ENCODE measurements at regions not wholly inside any gene's neighbourhood (a gene's known extent, or its start where the extent isn't known, plus 50 kb on each side); places are given as distances from the start of the nearest gene placed in this dataset.

DNA sequence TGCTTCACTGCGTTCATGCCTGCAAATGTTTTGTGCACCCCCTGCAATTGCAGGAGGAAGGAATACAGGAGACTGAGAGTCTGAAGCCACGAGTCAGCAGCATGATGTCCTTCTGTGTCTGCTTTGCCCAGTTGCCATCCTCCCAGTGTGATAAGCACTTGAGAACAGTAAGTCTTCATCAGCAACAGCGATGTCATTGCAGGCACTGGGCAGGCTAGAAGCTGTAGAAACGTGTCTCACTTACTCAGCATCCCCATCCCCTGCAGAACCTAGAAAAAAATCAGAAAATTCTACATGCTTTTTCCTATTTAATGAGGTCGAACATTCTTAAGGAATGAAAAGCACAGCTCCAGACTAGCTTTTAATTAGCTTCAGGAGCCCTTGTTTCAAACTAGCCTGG, 156.5 kb upstream of the LPP start:
- H4K20me1 ChIP-seq (ENCODE audit: insufficient read depth, low read length), result no peaks in the 10 kb centered on the region
- 86% methylated on average over 5 of the region's 5 CpGs for WGBS (ENCODE audit: insufficient coverage)
- H3K79me2 ChIP-seq (ENCODE audit: insufficient read depth, low read length), result no peaks in the 10 kb centered on the region
- H3K9me3 ChIP-seq (replicated peaks in 1 of 2; ENCODE audit: control insufficient read depth in 1 of 2, insufficient read depth in 1 of 2, low read length in 2 of 2), result no peaks in the 10 kb centered on the region
- H3K27ac ChIP-seq (ENCODE audit: low read depth in 1 of 2, low read length in 2 of 2), result no peak overlapping the region
- no peak for DNase-seq
- H3K27me3 ChIP-seq (ENCODE audit: control insufficient read depth in 2 of 2, insufficient read depth in 2 of 2, low read length in 2 of 2), result no peaks in the 10 kb centered on the region
- no peak overlapping the region for H3K9ac ChIP-seq (ENCODE audit: insufficient read depth, low read length, poor library complexity, severe bottlenecking)
- H3K4me3 ChIP-seq (replicated peaks in 1 of 3; ENCODE audit: low read depth in 2 of 3, low read length in 3 of 3), result no peak overlapping the region
- H3K27ac Mint-ChIP-seq, result no peak overlapping the region
- peaks cover 8 to 15% of the 10 kb centered on the region in 2 donors for H3K4me1 ChIP-seq (ENCODE audit: control insufficient read depth in 1 of 2, insufficient read depth in 2 of 2, low read length in 2 of 2)
- TF ChIP-seq, protein P1, sequence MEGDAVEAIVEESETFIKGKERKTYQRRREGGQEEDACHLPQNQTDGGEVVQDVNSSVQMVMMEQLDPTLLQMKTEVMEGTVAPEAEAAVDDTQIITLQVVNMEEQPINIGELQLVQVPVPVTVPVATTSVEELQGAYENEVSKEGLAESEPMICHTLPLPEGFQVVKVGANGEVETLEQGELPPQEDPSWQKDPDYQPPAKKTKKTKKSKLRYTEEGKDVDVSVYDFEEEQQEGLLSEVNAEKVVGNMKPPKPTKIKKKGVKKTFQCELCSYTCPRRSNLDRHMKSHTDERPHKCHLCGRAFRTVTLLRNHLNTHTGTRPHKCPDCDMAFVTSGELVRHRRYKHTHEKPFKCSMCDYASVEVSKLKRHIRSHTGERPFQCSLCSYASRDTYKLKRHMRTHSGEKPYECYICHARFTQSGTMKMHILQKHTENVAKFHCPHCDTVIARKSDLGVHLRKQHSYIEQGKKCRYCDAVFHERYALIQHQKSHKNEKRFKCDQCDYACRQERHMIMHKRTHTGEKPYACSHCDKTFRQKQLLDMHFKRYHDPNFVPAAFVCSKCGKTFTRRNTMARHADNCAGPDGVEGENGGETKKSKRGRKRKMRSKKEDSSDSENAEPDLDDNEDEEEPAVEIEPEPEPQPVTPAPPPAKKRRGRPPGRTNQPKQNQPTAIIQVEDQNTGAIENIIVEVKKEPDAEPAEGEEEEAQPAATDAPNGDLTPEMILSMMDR (IDR thresholded peaks at IDR 0.05), result no peak
- H3K36me3 Mint-ChIP-seq, result no peaks in the 10 kb centered on the region
- no peak overlapping the region for H2AFZ ChIP-seq (ENCODE audit: insufficient read depth, low read depth, low read length, poor library complexity, severe bottlenecking)
- no peaks in the 10 kb centered on the region for H3K27me3 Mint-ChIP-seq (ENCODE audit: low read depth in 3 of 3)
- H3K4me2 ChIP-seq (replicated peaks; ENCODE audit: extremely low read depth, low read length, poor library complexity, severe bottlenecking), result no peak overlapping the region
- H3K9me3 Mint-ChIP-seq, result peaks cover 0 to 2% (median 0%) of the 10 kb centered on the region in 7 donors
- peaks cover 13% of the 10 kb centered on the region for H3K4me1 Mint-ChIP-seq
- intact Hi-C loops (cut with micrococcal nuclease), result no loop called here
- no peak overlapping the region for H3K4me3 Mint-ChIP-seq
- no peaks in the 10 kb centered on the region for H3K36me3 ChIP-seq (replicated peaks in 1 of 2; ENCODE audit: control insufficient read depth in 1 of 2, insufficient read depth in 2 of 2, low read length in 2 of 2)

DNA sequence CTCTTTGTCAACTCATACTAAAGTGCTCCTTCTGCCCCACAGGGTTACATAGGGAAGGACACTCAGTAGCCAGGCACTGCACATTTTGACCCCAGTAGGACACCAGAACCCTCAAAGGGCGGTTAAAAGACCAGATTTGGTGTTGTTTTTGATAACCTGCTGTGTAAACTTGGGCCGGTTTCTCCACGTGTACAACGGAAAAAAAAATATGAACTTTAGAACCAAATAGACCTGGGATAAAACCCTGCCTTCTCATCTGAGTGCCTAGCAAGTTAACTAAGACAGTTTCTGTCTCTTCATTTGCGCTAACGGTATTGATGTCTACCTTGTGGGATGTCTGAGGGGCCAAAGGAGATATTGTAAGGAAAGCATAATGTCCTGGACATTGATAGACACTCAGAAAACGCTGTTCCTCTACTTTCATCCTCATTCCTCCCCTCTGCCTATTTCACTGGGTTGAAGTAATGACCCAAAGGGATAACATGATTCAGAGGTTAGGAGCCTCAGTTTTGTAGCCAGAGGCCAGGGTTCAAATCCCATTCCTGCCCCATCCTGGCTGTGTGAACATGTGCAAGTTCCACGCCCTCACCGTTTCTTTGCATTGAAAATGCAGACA, 155.9 kb upstream of the LPP start:
- Histone ChIP-seq H3K9me3 (replicated peaks in 1 of 2; ENCODE audit: control insufficient read depth in 1 of 2, insufficient read depth in 1 of 2, low read length in 2 of 2) (no peaks in the 10 kb centered on the region), H3K79me2 (ENCODE audit: insufficient read depth, low read length) (no peaks in the 10 kb centered on the region), H3K4me3 (replicated peaks in 1 of 3; ENCODE audit: low read depth in 2 of 3, low read length in 3 of 3) (no peak overlapping the region), H3K9ac (ENCODE audit: insufficient read depth, low read length, poor library complexity, severe bottlenecking) (no peak overlapping the region), H3K36me3 (replicated peaks in 1 of 2; ENCODE audit: control insufficient read depth in 1 of 2, insufficient read depth in 2 of 2, low read length in 2 of 2) (no peaks in the 10 kb centered on the region), H2AFZ (ENCODE audit: insufficient read depth, low read depth, low read length, poor library complexity, severe bottlenecking) (no peak overlapping the region), H3K27me3 (ENCODE audit: control insufficient read depth in 2 of 2, insufficient read depth in 2 of 2, low read length in 2 of 2) (no peaks in the 10 kb centered on the region), H3K4me1 (ENCODE audit: control insufficient read depth in 1 of 2, insufficient read depth in 2 of 2, low read length in 2 of 2) (peaks cover 8 to 20% of the 10 kb centered on the region in 2 donors), H4K20me1 (ENCODE audit: insufficient read depth, low read length) (no peaks in the 10 kb centered on the region), H3K4me2 (replicated peaks; ENCODE audit: extremely low read depth, low read length, poor library complexity, severe bottlenecking) (no peak overlapping the region), H3K27ac (ENCODE audit: low read depth in 1 of 2, low read length in 2 of 2) (no peak overlapping the region)
- peaks cover 18% of the 10 kb centered on the region for H3K4me1 Mint-ChIP-seq
- H3K27ac Mint-ChIP-seq, result no peak overlapping the region
- H3K36me3 Mint-ChIP-seq, result no peaks in the 10 kb centered on the region
- intact Hi-C loops (cut with micrococcal nuclease), result no loop called here
- DNase-seq, result no peak
- peaks cover 0 to under 1% (median 0%) of the 10 kb centered on the region in 3 donors for H3K27me3 Mint-ChIP-seq (ENCODE audit: low read depth in 3 of 3)
- H3K9me3 Mint-ChIP-seq, result peaks cover 0 to 2% (median 0%) of the 10 kb centered on the region in 7 donors
- 100% methylated on average over 2 of the region's 9 CpGs for WGBS (ENCODE audit: insufficient coverage)
- TF ChIP-seq, protein P1 (IDR thresholded peaks at IDR 0.05), result no peak
- no peak overlapping the region for H3K4me3 Mint-ChIP-seq

Data from CD14-positive monocyte (primary cell).